Mesenchymal stem cell (in vitro differentiated cells and primary cell): ENCODE measurements at regions not wholly inside any gene's neighbourhood (a gene's known extent, or its start where the extent isn't known, plus 50 kb on each side); places are given as distances from the start of the nearest gene placed in this dataset.

Experiments
- DNase-seq: peaks from one replicate; pipeline ENCODE4 v3.0.0-alpha.2; 2013
- H2AFZ ChIP-seq: one replicate; pipeline ENCODE4 v1.6.1; 2013; ENCODE audit warnings: low read depth, mild to moderate bottlenecking, control low read depth, inconsistent platforms, low read length, moderate library complexity
- H2AK5ac ChIP-seq: 2 replicates; pipeline ENCODE4 v1.6.1; 2013; ENCODE audit warnings: low read length, moderate library complexity, mild to moderate bottlenecking, inconsistent platforms; ENCODE audit not compliant: severe bottlenecking
- H2BK120ac ChIP-seq: one replicate; pipeline ENCODE4 v1.6.1; 2013; ENCODE audit warnings: low read depth, mild to moderate bottlenecking, inconsistent platforms, low read length, moderate library complexity
- H2BK12ac ChIP-seq, 2 experiments: one replicate each; pipeline ENCODE4 v1.6.1; 2013; ENCODE audit warnings: inconsistent platforms in 2 of 2, low read length in 2 of 2, mild to moderate bottlenecking in 2 of 2, moderate library complexity in 2 of 2, control low read depth in 1 of 2
- H2BK15ac ChIP-seq: one replicate; pipeline ENCODE4 v1.6.1; 2013; ENCODE audit warnings: mild to moderate bottlenecking, low read depth, inconsistent platforms; ENCODE audit not compliant: poor library complexity, severe bottlenecking
- H2BK5ac ChIP-seq: 2 replicates; pipeline ENCODE4 v1.6.1; 2013; ENCODE audit warnings: low read depth, mild to moderate bottlenecking, low read length, control low read depth, inconsistent platforms; ENCODE audit not compliant: poor library complexity, severe bottlenecking
- H3K14ac ChIP-seq, 2 experiments: one replicate each; pipeline ENCODE4 v1.6.1; 2013; ENCODE audit warnings: inconsistent platforms in 2 of 2, low read length in 2 of 2, control low read depth in 1 of 2, mild to moderate bottlenecking in 1 of 2, moderate library complexity in 1 of 2
- H3K18ac ChIP-seq, 2 experiments: one replicate each; pipeline ENCODE4 v1.6.1; 2013; ENCODE audit warnings: inconsistent platforms in 2 of 2, low read length in 2 of 2, control low read depth in 1 of 2, low read depth in 1 of 2, mild to moderate bottlenecking in 1 of 2
- H3K23ac ChIP-seq, 2 experiments: one replicate each; pipeline ENCODE4 v1.6.1; 2013; ENCODE audit warnings: inconsistent platforms in 2 of 2, low read length in 2 of 2, mild to moderate bottlenecking in 2 of 2, moderate library complexity in 2 of 2, control low read depth in 1 of 2
- H3K27ac ChIP-seq: 2 replicates; pipeline ENCODE4 v1.5.1; 2013; ENCODE audit warnings: mild to moderate bottlenecking, moderate library complexity, low read length, control low read depth, inconsistent platforms; ENCODE audit not compliant: poor library complexity, severe bottlenecking
- H3K27me3 ChIP-seq, 2 experiments: 2 replicates each; pipeline versions ENCODE4 v1.6.1 to v1.7.0; 2013; ENCODE audit warnings: low read length in 2 of 2, mild to moderate bottlenecking in 2 of 2, moderate library complexity in 2 of 2, control low read depth in 1 of 2, inconsistent platforms in 1 of 2; ENCODE audit not compliant: control insufficient read depth in 1 of 2, insufficient read depth in 1 of 2
- H3K36me3 ChIP-seq, 2 experiments: 2 replicates each; pipeline versions ENCODE4 v1.6.1 to v1.7.0; 2013; ENCODE audit warnings: low read length in 2 of 2, control low read depth in 1 of 2, inconsistent platforms in 1 of 2, low read depth in 1 of 2, mild to moderate bottlenecking in 1 of 2; ENCODE audit not compliant: insufficient read depth in 2 of 2, control insufficient read depth in 1 of 2
- H3K4ac ChIP-seq, 2 experiments: one replicate each; pipeline ENCODE4 v1.6.1; 2013; ENCODE audit warnings: inconsistent platforms in 2 of 2, low read length in 2 of 2, mild to moderate bottlenecking in 2 of 2, moderate library complexity in 2 of 2, control low read depth in 1 of 2, low read depth in 1 of 2
- H3K4me1 ChIP-seq: 2 replicates; pipeline ENCODE4 v1.6.1; 2013; ENCODE audit warnings: low read depth, low read length, control low read depth; ENCODE audit not compliant: control insufficient read depth, insufficient read depth
- H3K4me2 ChIP-seq: 2 replicates; pipeline ENCODE4 v1.6.1; 2013; ENCODE audit warnings: low read length, mild to moderate bottlenecking, inconsistent platforms; ENCODE audit not compliant: poor library complexity, severe bottlenecking
- H3K4me3 ChIP-seq, 2 experiments: 2 replicates each; pipeline versions ENCODE4 v1.5.1 to v1.7.0; 2013; ENCODE audit warnings: low read length in 2 of 2, mild to moderate bottlenecking in 2 of 2, control low read depth in 1 of 2, low read depth in 1 of 2; ENCODE audit not compliant: insufficient read depth in 1 of 2
- H3K79me1 ChIP-seq: replicated peaks from 2 replicates; pipeline ENCODE4 v1.6.1; 2013; ENCODE audit warnings: mild to moderate bottlenecking, control low read depth, low read length, inconsistent platforms; ENCODE audit not compliant: poor library complexity, severe bottlenecking
- H3K9ac ChIP-seq: 2 replicates; pipeline ENCODE4 v1.7.0; 2013; ENCODE audit warnings: mild to moderate bottlenecking, low read length, moderate library complexity
- H3K9me3 ChIP-seq: 2 replicates; pipeline ENCODE4 v1.7.0; 2013; ENCODE audit warnings: mild to moderate bottlenecking, low read length; ENCODE audit not compliant: control insufficient read depth
- H4K8ac ChIP-seq: one replicate; pipeline ENCODE4 v1.6.1; 2013; ENCODE audit warnings: inconsistent platforms, mild to moderate bottlenecking, low read length, moderate library complexity
- H4K91ac ChIP-seq: one replicate; pipeline ENCODE4 v1.6.1; 2013; ENCODE audit warnings: mild to moderate bottlenecking, low read length, inconsistent platforms
- WGBS: methylation state at CpG from one replicate; pipeline ENCODE4 v1.1.7; 2013; ENCODE audit warnings: mixed read lengths; 5-methylcytosine and 5-hydroxymethylcytosine counted together

DNA sequence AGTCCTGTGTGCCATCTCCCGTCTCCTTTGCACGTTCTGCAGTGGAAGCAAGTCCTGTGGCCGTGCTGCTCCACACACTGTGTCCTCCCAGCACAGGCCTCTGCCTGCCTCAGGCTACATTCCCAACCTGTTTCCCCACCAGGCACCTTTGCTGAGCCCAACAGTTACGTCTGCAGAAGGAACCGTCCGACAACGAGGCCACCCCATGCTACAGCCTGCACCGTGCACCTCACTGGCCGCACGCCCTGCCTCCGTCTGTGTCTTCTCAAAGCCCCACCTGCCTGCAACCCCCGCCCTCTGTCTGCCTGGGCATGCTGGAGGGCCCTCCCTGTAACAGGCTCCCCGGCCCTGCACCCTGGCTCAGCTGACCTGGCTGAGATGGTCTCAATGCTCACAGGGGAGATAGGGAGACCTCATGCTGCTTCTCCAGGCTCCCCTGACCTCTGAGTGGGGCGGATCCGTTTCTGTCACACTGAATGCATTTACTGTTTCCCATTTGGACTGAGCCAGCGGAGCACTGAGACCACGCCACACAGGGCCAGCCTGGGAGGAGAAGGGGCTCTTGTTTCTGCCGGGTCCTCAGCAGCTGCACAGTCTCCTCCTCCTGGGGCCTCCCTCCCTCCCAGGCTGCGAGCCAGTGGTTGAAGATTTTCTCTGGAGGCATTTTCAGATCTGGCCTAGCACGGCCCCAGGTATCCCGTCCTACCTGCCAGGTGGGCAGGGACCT, 109.1 kb upstream of the OTOS start:
- Histone ChIP-seq H2AFZ (no peak overlapping the region), H3K4me2 (no peak overlapping the region), H3K4me1 (peaks cover 1% of the 10 kb centered on the region), H2BK12ac (no peak overlapping the region), H3K18ac (no peak overlapping the region), H3K14ac (no peak overlapping the region), H4K8ac (no peak overlapping the region), H3K9ac (no peak overlapping the region), H3K4ac (no peak overlapping the region), H3K9me3 (no peaks in the 10 kb centered on the region), H3K4me3 (no peak overlapping the region), H3K27ac (no peak overlapping the region), H2AK5ac (no peak overlapping the region), H4K91ac (no peak overlapping the region), H3K36me3 (no peaks in the 10 kb centered on the region), H2BK5ac (no peak overlapping the region), H2BK120ac (no peak overlapping the region), H3K79me1 (no peaks in the 10 kb centered on the region), H3K23ac (no peak overlapping the region), H2BK15ac (no peak overlapping the region), H3K27me3 (peaks cover 0 to 44% of the 10 kb centered on the region in 2 experiments)
- 78% methylated on average over 21 of the region's 21 CpGs for WGBS
- DNase-seq: no peak

DNA sequence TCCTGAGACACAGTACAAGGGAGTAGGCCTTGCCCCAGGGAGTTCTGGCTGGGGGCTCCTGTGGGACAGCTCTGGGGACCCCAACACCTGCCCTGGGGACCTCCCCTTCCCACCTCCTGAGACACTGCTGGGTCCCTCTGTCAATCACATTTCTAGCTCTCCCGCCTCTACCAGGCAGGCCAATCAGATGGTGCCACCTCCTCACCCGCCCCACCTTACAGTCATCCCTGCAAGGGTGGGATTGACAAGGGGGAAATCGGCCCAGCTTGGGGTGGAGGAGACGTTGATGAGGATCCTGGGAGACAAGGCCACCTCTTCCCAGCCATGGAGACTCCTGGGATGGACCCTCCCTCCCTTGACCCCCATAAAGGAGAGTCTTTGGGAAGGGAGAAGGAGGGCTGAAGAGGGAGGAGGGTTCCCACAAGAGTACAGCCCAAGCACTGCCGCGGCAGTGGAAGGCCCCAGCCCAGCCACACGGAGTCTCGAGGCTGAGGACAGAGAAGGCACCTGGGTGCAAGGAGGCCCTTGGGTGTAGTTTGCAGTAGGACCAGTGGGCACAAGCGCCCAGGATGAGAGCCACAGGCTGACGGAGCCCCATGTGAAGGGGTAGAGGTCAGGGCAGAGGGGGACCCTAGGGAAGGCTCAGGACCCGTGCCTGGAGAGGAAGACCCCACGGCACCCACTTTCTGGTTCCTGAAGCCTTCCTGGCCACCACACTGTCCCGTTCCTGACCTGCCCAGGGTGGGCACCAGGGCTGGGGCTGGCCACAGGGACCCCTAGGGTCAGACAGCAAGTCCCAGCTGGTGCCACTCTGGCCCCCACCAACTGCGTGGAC, 109.9 kb upstream of the OTOS start:
- Histone ChIP-seq H3K4me3 (peak overlapping the region in 1 of 2 experiments; percentile 65), H3K27me3 (peaks cover 0 to 48% of the 10 kb centered on the region in 2 experiments), H2BK12ac (peak overlapping the region; percentile 90 to 94), H3K9ac (no peak overlapping the region), H2BK5ac (no peak overlapping the region), H4K8ac (peak overlapping the region; percentile 35), H3K4ac (peak overlapping the region; percentile 35 to 92), H3K9me3 (no peaks in the 10 kb centered on the region), H3K18ac (peak overlapping the region; percentile 34 to 92), H2BK120ac (no peak overlapping the region), H2AK5ac (no peak overlapping the region), H3K14ac (no peak overlapping the region), H3K79me1 (no peaks in the 10 kb centered on the region), H2BK15ac (peak overlapping the region; percentile 60), H3K23ac (no peak overlapping the region), H3K36me3 (no peaks in the 10 kb centered on the region), H3K4me2 (no peak overlapping the region), H3K4me1 (peaks cover 1% of the 10 kb centered on the region), H2AFZ (no peak overlapping the region), H4K91ac (peak overlapping the region; percentile 70), H3K27ac (no peak overlapping the region)
- 86% methylated on average over 10 of the region's 14 CpGs for WGBS
- no peak for DNase-seq

DNA sequence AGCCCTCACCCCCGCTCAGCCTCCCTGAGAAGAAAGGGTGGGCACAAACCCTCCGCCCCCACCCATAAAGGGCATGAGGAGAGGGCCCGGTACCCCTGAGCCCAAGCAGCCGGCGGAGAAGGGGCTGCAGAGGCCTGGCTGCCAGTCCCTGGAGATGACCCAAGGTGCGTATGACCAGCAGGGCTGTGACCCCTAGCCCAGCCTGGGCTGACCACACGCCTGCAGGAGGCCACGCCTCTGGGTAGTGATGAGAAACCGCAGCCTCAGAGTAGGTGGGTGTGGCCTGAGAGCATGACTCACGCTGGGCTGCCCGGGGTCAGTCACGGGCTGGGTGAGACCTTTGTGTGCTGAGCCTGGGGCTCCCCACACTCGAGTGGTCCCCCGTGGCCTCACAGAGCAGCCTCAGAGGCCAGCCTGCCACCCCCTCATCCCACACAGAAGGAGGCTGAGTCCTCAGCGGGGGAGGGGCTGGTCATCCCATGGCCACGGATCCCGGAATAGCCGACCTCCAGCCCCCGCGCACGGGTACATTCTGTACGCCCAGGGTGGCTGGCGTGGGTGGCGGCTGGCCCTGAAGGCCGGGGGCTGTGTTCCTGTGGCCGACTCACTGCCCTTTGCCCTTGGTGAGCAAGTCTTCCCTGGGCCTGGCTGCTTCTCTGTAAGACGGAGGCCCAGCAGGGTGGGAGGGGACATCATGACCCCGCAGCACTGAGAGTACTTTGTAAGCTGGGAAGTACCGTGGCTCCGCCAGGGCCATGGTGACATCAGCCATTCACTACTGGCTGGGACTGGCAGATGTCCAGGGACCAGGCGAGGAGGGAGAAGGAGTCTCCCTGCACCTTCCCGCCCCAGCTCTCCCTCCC, 110.8 kb upstream of the OTOS start:
- Histone ChIP-seq H2BK12ac (peak overlapping the region; percentile 90 to 94), H3K4me1 (peaks cover 1% of the 10 kb centered on the region)
- WGBS: 53% methylated on average over 29 of the region's 32 CpGs

More for the DNA sequence above, 110.8 kb upstream of the OTOS start:
- H3K4ac ChIP-seq: peak overlapping the region; percentile 58 to 92
- no peak overlapping the region for H2BK5ac ChIP-seq
- H3K23ac ChIP-seq: no peak overlapping the region
- H3K79me1 ChIP-seq: no peaks in the 10 kb centered on the region
- no peak overlapping the region for H3K4me2 ChIP-seq
- H3K9ac ChIP-seq: peak overlapping the region; percentile 71
- no peak overlapping the region for H3K27ac ChIP-seq
- H3K18ac ChIP-seq: peak overlapping the region; percentile 88 to 92
- H4K91ac ChIP-seq: peak overlapping the region; percentile 96
- H3K36me3 ChIP-seq: no peaks in the 10 kb centered on the region
- no peak overlapping the region for H2AK5ac ChIP-seq
- no peak overlapping the region for H2BK15ac ChIP-seq
- peaks cover 0 to 49% of the 10 kb centered on the region in 2 experiments for H3K27me3 ChIP-seq
- H2AFZ ChIP-seq: no peak overlapping the region
- H2BK120ac ChIP-seq: no peak overlapping the region
- no peak overlapping the region for H3K14ac ChIP-seq
- H3K9me3 ChIP-seq: no peaks in the 10 kb centered on the region
- H3K4me3 ChIP-seq: peak overlapping the region in 1 of 2 experiments; percentile 65
- DNase-seq: peak; percentile 92
- H4K8ac ChIP-seq: peak overlapping the region; percentile 82
